ENCODE measurements at regions not wholly inside any gene's neighbourhood (a gene's known extent, or its start where the extent isn't known, plus 50 kb on each side); places are given as distances from the start of the nearest gene placed in this dataset.

- H3K9ac ChIP-seq (ENCODE audit: extremely low read depth, insufficient read length, low read length): no peak overlapping the region
- no peak overlapping the region for H4K5ac ChIP-seq (ENCODE audit: insufficient read length, low read depth, low read length)
- TF ChIP-seq CTCF (conservative IDR thresholded peaks at IDR 0.05): no peak
- no peak for DNase-seq
- Mint-ChIP-seq H3K4me3 (no peak overlapping the region), H3K4me1 (no peaks in the 10 kb centered on the region), H3K27me3 (ENCODE audit: low read depth) (no peaks in the 10 kb centered on the region), H3K36me3 (ENCODE audit: insufficient read depth in 1 of 3, low read depth in 3 of 3) (no peaks in the 10 kb centered on the region), H3K27ac (no peak overlapping the region), H3K9me3 (no peaks in the 10 kb centered on the region)
- no peak overlapping the region for H4K8ac ChIP-seq (replicated peaks; ENCODE audit: insufficient read length, low read depth, low read length)
- H3K56ac ChIP-seq (ENCODE audit: insufficient read length, low read depth, low read length): no peak overlapping the region
- no peak overlapping the region for H2AFZ ChIP-seq (ENCODE audit: low read length)
- H3K18ac ChIP-seq (ENCODE audit: insufficient read length, low read depth, low read length): no peak overlapping the region
- H4K20me1 ChIP-seq (ENCODE audit: control insufficient read depth, insufficient read depth, insufficient read length): no peaks in the 10 kb centered on the region
- no CpG with 5 or more reads among the region's 2 CpGs for WGBS (ENCODE audit: extremely low coverage, insufficient read length, low lambda C conversion rate)
- H3K23me2 ChIP-seq (ENCODE audit: insufficient read length, low read depth, low read length, poor library complexity, severe bottlenecking): no peaks in the 10 kb centered on the region
- H3K9me3 ChIP-seq (ENCODE audit: control insufficient read depth, low read depth, low read length): no peaks in the 10 kb centered on the region
- H3K14ac ChIP-seq (ENCODE audit: insufficient read depth, low read length): no peak overlapping the region
- H3K27ac ChIP-seq (ENCODE audit: insufficient read length, low read depth, low read length): no peak overlapping the region
- no peaks in the 10 kb centered on the region for H3K27me3 ChIP-seq (ENCODE audit: insufficient read depth, low read length)
- no peak overlapping the region for H3T11ph ChIP-seq (ENCODE audit: low read length)
- H2BK15ac ChIP-seq (ENCODE audit: low read depth, low read length): no peak overlapping the region
- no peak overlapping the region for H2BK20ac ChIP-seq (ENCODE audit: low read depth, low read length, poor library complexity, severe bottlenecking)
- H3K4me2 ChIP-seq (ENCODE audit: insufficient read depth, insufficient read length, low read length): no peak overlapping the region
- H3K79me1 ChIP-seq (ENCODE audit: insufficient read depth, low read depth, low read length, poor library complexity, severe bottlenecking): no peaks in the 10 kb centered on the region
- H3K79me2 ChIP-seq (ENCODE audit: insufficient read depth, low read length): no peaks in the 10 kb centered on the region
- no peak overlapping the region for H2AK5ac ChIP-seq (ENCODE audit: insufficient read length, low read length)
- H2BK120ac ChIP-seq (ENCODE audit: low read depth, low read length, poor library complexity, severe bottlenecking): no peak overlapping the region
- H4K91ac ChIP-seq (ENCODE audit: insufficient read length, low read depth, low read length): no peak overlapping the region
- no peak overlapping the region for H2BK5ac ChIP-seq (ENCODE audit: insufficient read length, low read length)
- H3K4ac ChIP-seq (ENCODE audit: low read depth, low read length): no peak overlapping the region
- no peaks in the 10 kb centered on the region for H3K4me1 ChIP-seq (ENCODE audit: insufficient read depth, low read length)
- no peak overlapping the region for H3K23ac ChIP-seq (ENCODE audit: insufficient read length, low read depth, low read length)
- no peak overlapping the region for H2BK12ac ChIP-seq (ENCODE audit: insufficient read length, low read depth, low read length)
Observed at GRCh38 chr5:143955141-143955540, 143.2 kb downstream of the HMHB1 start.
